ENCODE measurements at regions not wholly inside any gene's neighbourhood (a gene's known extent, or its start where the extent isn't known, plus 50 kb on each side); places are given as distances from the start of the nearest gene placed in this dataset.

- TF ChIP-seq ESRRG (CRISPR knock-in tag; IDR thresholded peaks at IDR 0.05) (no peak), OSR1 (CRISPR knock-in tag; IDR thresholded peaks at IDR 0.05) (no peak), CSDC2 (CRISPR knock-in tag; IDR thresholded peaks at IDR 0.05) (no peak), ZC3H10 (CRISPR knock-in tag; IDR thresholded peaks at IDR 0.05) (no peak), POU6F1 (CRISPR knock-in tag; IDR thresholded peaks at IDR 0.05; ENCODE audit: borderline replicate concordance, low read depth) (no peak), SNAI2 (CRISPR knock-in tag; IDR thresholded peaks at IDR 0.05) (no peak), ZFP30 (CRISPR knock-in tag; IDR thresholded peaks at IDR 0.05) (no peak), RARB (CRISPR knock-in tag; IDR thresholded peaks at IDR 0.05) (no peak), PPARA (CRISPR knock-in tag; IDR thresholded peaks at IDR 0.05; ENCODE audit: borderline replicate concordance) (no peak), PATZ1 (CRISPR knock-in tag; IDR thresholded peaks at IDR 0.05; ENCODE audit: borderline replicate concordance) (no peak), ZNF70 (CRISPR knock-in tag; IDR thresholded peaks at IDR 0.05) (no peak), BACH2 (CRISPR knock-in tag; IDR thresholded peaks at IDR 0.05; ENCODE audit: borderline replicate concordance) (no peak), TOX (CRISPR knock-in tag; IDR thresholded peaks at IDR 0.05; ENCODE audit: borderline replicate concordance) (no peak), GLIS3 (CRISPR knock-in tag; IDR thresholded peaks at IDR 0.05) (no peak), ARNTL (CRISPR knock-in tag; IDR thresholded peaks at IDR 0.05; ENCODE audit: borderline replicate concordance, low read depth) (no peak), ZNF8 (CRISPR knock-in tag; IDR thresholded peaks at IDR 0.05) (no peak), TCF4 (CRISPR knock-in tag; IDR thresholded peaks at IDR 0.05; ENCODE audit: borderline replicate concordance) (no peak)
- TF ChIP-seq, protein P1, sequence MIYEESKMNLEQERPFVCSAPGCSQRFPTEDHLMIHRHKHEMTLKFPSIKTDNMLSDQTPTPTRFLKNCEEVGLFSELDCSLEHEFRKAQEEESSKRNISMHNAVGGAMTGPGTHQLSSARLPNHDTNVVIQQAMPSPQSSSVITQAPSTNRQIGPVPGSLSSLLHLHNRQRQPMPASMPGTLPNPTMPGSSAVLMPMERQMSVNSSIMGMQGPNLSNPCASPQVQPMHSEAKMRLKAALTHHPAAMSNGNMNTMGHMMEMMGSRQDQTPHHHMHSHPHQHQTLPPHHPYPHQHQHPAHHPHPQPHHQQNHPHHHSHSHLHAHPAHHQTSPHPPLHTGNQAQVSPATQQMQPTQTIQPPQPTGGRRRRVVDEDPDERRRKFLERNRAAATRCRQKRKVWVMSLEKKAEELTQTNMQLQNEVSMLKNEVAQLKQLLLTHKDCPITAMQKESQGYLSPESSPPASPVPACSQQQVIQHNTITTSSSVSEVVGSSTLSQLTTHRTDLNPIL (CRISPR knock-in tag; IDR thresholded peaks at IDR 0.05; ENCODE audit: low read depth): no peak
- TF ChIP-seq, protein P2, sequence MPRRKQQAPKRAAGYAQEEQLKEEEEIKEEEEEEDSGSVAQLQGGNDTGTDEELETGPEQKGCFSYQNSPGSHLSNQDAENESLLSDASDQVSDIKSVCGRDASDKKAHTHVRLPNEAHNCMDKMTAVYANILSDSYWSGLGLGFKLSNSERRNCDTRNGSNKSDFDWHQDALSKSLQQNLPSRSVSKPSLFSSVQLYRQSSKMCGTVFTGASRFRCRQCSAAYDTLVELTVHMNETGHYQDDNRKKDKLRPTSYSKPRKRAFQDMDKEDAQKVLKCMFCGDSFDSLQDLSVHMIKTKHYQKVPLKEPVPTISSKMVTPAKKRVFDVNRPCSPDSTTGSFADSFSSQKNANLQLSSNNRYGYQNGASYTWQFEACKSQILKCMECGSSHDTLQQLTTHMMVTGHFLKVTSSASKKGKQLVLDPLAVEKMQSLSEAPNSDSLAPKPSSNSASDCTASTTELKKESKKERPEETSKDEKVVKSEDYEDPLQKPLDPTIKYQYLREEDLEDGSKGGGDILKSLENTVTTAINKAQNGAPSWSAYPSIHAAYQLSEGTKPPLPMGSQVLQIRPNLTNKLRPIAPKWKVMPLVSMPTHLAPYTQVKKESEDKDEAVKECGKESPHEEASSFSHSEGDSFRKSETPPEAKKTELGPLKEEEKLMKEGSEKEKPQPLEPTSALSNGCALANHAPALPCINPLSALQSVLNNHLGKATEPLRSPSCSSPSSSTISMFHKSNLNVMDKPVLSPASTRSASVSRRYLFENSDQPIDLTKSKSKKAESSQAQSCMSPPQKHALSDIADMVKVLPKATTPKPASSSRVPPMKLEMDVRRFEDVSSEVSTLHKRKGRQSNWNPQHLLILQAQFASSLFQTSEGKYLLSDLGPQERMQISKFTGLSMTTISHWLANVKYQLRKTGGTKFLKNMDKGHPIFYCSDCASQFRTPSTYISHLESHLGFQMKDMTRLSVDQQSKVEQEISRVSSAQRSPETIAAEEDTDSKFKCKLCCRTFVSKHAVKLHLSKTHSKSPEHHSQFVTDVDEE (CRISPR knock-in tag; IDR thresholded peaks at IDR 0.05): no peak
- no peak for ATAC-seq
Measured at GRCh38 chr3:178062126-178062525, 474.1 kb upstream of the KCNMB2 start.

DNA sequence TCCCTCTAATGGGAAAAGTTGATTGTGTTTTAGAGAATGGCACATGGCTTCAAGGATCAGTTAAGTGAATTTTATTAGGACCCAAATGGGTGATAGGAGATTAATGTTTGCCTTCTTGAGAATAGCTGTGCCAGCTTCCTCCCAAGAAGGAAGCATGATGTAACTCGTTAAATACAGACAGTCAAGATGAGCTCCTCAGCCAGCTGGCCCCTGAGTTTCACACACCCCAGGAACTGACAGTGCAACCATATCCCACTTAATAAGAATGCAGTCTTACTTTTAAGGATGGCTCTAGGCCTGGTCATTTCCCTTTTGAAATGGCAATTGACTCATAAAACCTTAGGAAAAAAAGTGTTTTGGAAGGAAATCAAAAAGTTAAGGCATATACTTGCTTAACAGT is 472.8 kb upstream of the KCNMB2 start:
- ATAC-seq: no peak
- no peak for TF ChIP-seq ZNF565 (CRISPR knock-in tag; conservative IDR thresholded peaks at IDR 0.05; ENCODE audit: low read depth)
- TF ChIP-seq, protein P1 (CRISPR knock-in tag; IDR thresholded peaks at IDR 0.05; ENCODE audit: low read depth): no peak
- TF ChIP-seq BACH2 (CRISPR knock-in tag; IDR thresholded peaks at IDR 0.05; ENCODE audit: borderline replicate concordance): no peak
- TF ChIP-seq OSR1 (CRISPR knock-in tag; IDR thresholded peaks at IDR 0.05): no peak
- no peak for TF ChIP-seq GLIS3 (CRISPR knock-in tag; IDR thresholded peaks at IDR 0.05)
- TF ChIP-seq CSDC2 (CRISPR knock-in tag; IDR thresholded peaks at IDR 0.05): no peak
- no peak for TF ChIP-seq RARB (CRISPR knock-in tag; IDR thresholded peaks at IDR 0.05)
- TF ChIP-seq ZFP30 (CRISPR knock-in tag; IDR thresholded peaks at IDR 0.05): no peak

- ATAC-seq: no peak
- TF ChIP-seq, protein P1 (CRISPR knock-in tag; IDR thresholded peaks at IDR 0.05; ENCODE audit: low read depth): no peak
- TF ChIP-seq PPARA (CRISPR knock-in tag; IDR thresholded peaks at IDR 0.05; ENCODE audit: borderline replicate concordance) (no peak), ZFP30 (CRISPR knock-in tag; IDR thresholded peaks at IDR 0.05) (no peak), CSRNP3 (CRISPR knock-in tag; IDR thresholded peaks at IDR 0.05) (no peak), ZFP3 (CRISPR knock-in tag; IDR thresholded peaks at IDR 0.05) (no peak), ZNF70 (CRISPR knock-in tag; IDR thresholded peaks at IDR 0.05) (no peak), ZC3H10 (CRISPR knock-in tag; IDR thresholded peaks at IDR 0.05) (no peak), SNAI2 (CRISPR knock-in tag; IDR thresholded peaks at IDR 0.05) (no peak), TCF4 (CRISPR knock-in tag; IDR thresholded peaks at IDR 0.05; ENCODE audit: borderline replicate concordance) (no peak), OSR1 (CRISPR knock-in tag; IDR thresholded peaks at IDR 0.05) (no peak)
Measured at GRCh38 chr3:178067721-178068120, 468.5 kb upstream of the KCNMB2 start.

Measured in SK-N-SH treated with all-trans-retinoic acid at 6 μM for 48 hours (cell line).